ENCODE measurements at regions not wholly inside any gene's neighbourhood (a gene's known extent, or its start where the extent isn't known, plus 50 kb on each side); places are given as distances from the start of the nearest gene placed in this dataset.

- TF ChIP-seq CTCF (IDR thresholded peaks at IDR 0.05) (no peak), POLR2A (IDR thresholded peaks at IDR 0.05) (no peak)
Observed at GRCh38 chr10:7488418-7488829, 77.6 kb upstream of the SFMBT2 start.
